ENCODE measurements at regions not wholly inside any gene's neighbourhood (a gene's known extent, or its start where the extent isn't known, plus 50 kb on each side); places are given as distances from the start of the nearest gene placed in this dataset.

- peaks cover 7% of the 10 kb centered on the region for H3K9me3 Mint-ChIP-seq (ENCODE audit: low read depth)
- no peak overlapping the region for H3K4me3 Mint-ChIP-seq
- H3K36me3 Mint-ChIP-seq (ENCODE audit: low read depth), result no peaks in the 10 kb centered on the region
- no peaks in the 10 kb centered on the region for H3K4me1 Mint-ChIP-seq
- no peak overlapping the region for H3K27ac Mint-ChIP-seq
- POLR2A ChIA-PET, result no interaction called here
- CTCF ChIA-PET, result no interaction called here
- H3K27me3 Mint-ChIP-seq, result no peaks in the 10 kb centered on the region
- intact Hi-C loops (cut with DNase I, micrococcal nuclease), result no loop called here
- DNase-seq (no peak), ATAC-seq (no peak)
These were observed 736.5 kb downstream of the VGLL3 start for GRCh38 chr3:86254480-86254879.

GRCh38 chr3:86251781-86252180, 739.2 kb downstream of the VGLL3 start:
- CTCF ChIA-PET, result no interaction called here
- intact Hi-C loops (cut with DNase I, micrococcal nuclease), result no loop called here
- POLR2A ChIA-PET, result no interaction called here
- Mint-ChIP-seq H3K27ac (no peak overlapping the region), H3K27me3 (no peaks in the 10 kb centered on the region), H3K9me3 (ENCODE audit: low read depth) (peaks cover 10% of the 10 kb centered on the region), H3K36me3 (ENCODE audit: low read depth) (no peaks in the 10 kb centered on the region), H3K4me3 (no peak overlapping the region), H3K4me1 (no peaks in the 10 kb centered on the region)
- no peak for DNase-seq
- no peak for ATAC-seq

GRCh38 chr3:86249833-86250232, 741.1 kb downstream of the VGLL3 start:
- H3K4me3 Mint-ChIP-seq, result no peak overlapping the region
- H3K27me3 Mint-ChIP-seq, result no peaks in the 10 kb centered on the region
- H3K9me3 Mint-ChIP-seq (ENCODE audit: low read depth), result peaks cover 8% of the 10 kb centered on the region
- CTCF ChIA-PET, result no interaction called here
- POLR2A ChIA-PET, result no interaction called here
- no peak for DNase-seq
- no peaks in the 10 kb centered on the region for H3K4me1 Mint-ChIP-seq
- H3K27ac Mint-ChIP-seq, result no peak overlapping the region
- intact Hi-C loops (cut with DNase I, micrococcal nuclease), result no loop called here
- no peak for ATAC-seq
- no peaks in the 10 kb centered on the region for H3K36me3 Mint-ChIP-seq (ENCODE audit: low read depth)

GRCh38 chr3:86245360-86245759, 745.6 kb downstream of the VGLL3 start:
- Mint-ChIP-seq H3K9me3 (ENCODE audit: low read depth) (peaks cover 10% of the 10 kb centered on the region), H3K4me1 (no peaks in the 10 kb centered on the region), H3K27ac (no peak overlapping the region), H3K27me3 (no peaks in the 10 kb centered on the region), H3K4me3 (no peak overlapping the region), H3K36me3 (ENCODE audit: low read depth) (no peaks in the 10 kb centered on the region)
- no peak for ATAC-seq
- POLR2A ChIA-PET, result no interaction called here
- intact Hi-C loops (cut with DNase I, micrococcal nuclease), result no loop called here
- DNase-seq, result no peak
- CTCF ChIA-PET, result no interaction called here

GRCh38 chr3:86244905-86245304, 746.0 kb downstream of the VGLL3 start:
- POLR2A ChIA-PET, result no interaction called here
- Mint-ChIP-seq H3K9me3 (ENCODE audit: low read depth) (peaks cover 10% of the 10 kb centered on the region), H3K36me3 (ENCODE audit: low read depth) (no peaks in the 10 kb centered on the region), H3K4me1 (no peaks in the 10 kb centered on the region), H3K4me3 (no peak overlapping the region), H3K27me3 (no peaks in the 10 kb centered on the region), H3K27ac (no peak overlapping the region)
- no peak for ATAC-seq
- no peak for DNase-seq
- intact Hi-C loops (cut with DNase I, micrococcal nuclease), result no loop called here
- CTCF ChIA-PET, result no interaction called here

GRCh38 chr3:86239946-86240345, 751.0 kb downstream of the VGLL3 start:
- CTCF ChIA-PET, result no interaction called here

GRCh38 chr3:86234506-86235254, 756.3 kb downstream of the VGLL3 start:
- ATAC-seq (no peak), DNase-seq (no peak)
- Mint-ChIP-seq H3K9me3 (ENCODE audit: low read depth) (peaks cover 4% of the 10 kb centered on the region), H3K36me3 (ENCODE audit: low read depth) (no peaks in the 10 kb centered on the region), H3K4me3 (no peak overlapping the region), H3K27me3 (no peaks in the 10 kb centered on the region), H3K27ac (no peak overlapping the region), H3K4me1 (no peaks in the 10 kb centered on the region)
- POLR2A ChIA-PET, result no interaction called here
- CTCF ChIA-PET, result no interaction called here
- intact Hi-C loops (cut with DNase I, micrococcal nuclease), result no loop called here

More at GRCh38 chr3:86239946-86240345, 751.0 kb downstream of the VGLL3 start:
- Mint-ChIP-seq H3K4me3 (no peak overlapping the region), H3K4me1 (no peaks in the 10 kb centered on the region), H3K36me3 (ENCODE audit: low read depth) (no peaks in the 10 kb centered on the region), H3K27ac (no peak overlapping the region), H3K27me3 (no peaks in the 10 kb centered on the region), H3K9me3 (ENCODE audit: low read depth) (peaks cover 8% of the 10 kb centered on the region)
- intact Hi-C loops (cut with DNase I, micrococcal nuclease), result no loop called here
- no peak for ATAC-seq
- DNase-seq, result no peak
- POLR2A ChIA-PET, result no interaction called here

- no peak overlapping the region for H3K4me3 Mint-ChIP-seq
- POLR2A ChIA-PET, result no interaction called here
- intact Hi-C loops (cut with DNase I, micrococcal nuclease), result no loop called here
- DNase-seq (no peak), ATAC-seq (no peak)
- no peaks in the 10 kb centered on the region for H3K36me3 Mint-ChIP-seq (ENCODE audit: low read depth)
- no peaks in the 10 kb centered on the region for H3K9me3 Mint-ChIP-seq (ENCODE audit: low read depth)
- H3K27me3 Mint-ChIP-seq, result no peaks in the 10 kb centered on the region
- CTCF ChIA-PET, result no interaction called here
- no peak overlapping the region for H3K27ac Mint-ChIP-seq
- H3K4me1 Mint-ChIP-seq, result no peaks in the 10 kb centered on the region
These were observed 760.2 kb downstream of the VGLL3 start for GRCh38 chr3:86230762-86231161.

- no peak overlapping the region for H3K27ac Mint-ChIP-seq
- ChIA-PET CTCF (no interaction called here), POLR2A (no interaction called here)
- ATAC-seq, result no peak
- no peaks in the 10 kb centered on the region for H3K4me1 Mint-ChIP-seq
- intact Hi-C loops (cut with DNase I, micrococcal nuclease), result no loop called here
- no peaks in the 10 kb centered on the region for H3K36me3 Mint-ChIP-seq (ENCODE audit: low read depth)
- no peak for DNase-seq
- H3K4me3 Mint-ChIP-seq, result no peak overlapping the region
- H3K9me3 Mint-ChIP-seq (ENCODE audit: low read depth), result no peaks in the 10 kb centered on the region
- H3K27me3 Mint-ChIP-seq, result no peaks in the 10 kb centered on the region
These were observed 761.2 kb downstream of the VGLL3 start for GRCh38 chr3:86229775-86230094.

GRCh38 chr3:86229086-86229774, 761.7 kb downstream of the VGLL3 start:
- intact Hi-C loops (cut with DNase I, micrococcal nuclease), result no loop called here
- no peak overlapping the region for H3K4me3 Mint-ChIP-seq
- ATAC-seq, result no peak

GRCh38 chr3:86228101-86228500, 762.8 kb downstream of the VGLL3 start:
- Mint-ChIP-seq H3K36me3 (ENCODE audit: low read depth) (no peaks in the 10 kb centered on the region), H3K4me1 (no peaks in the 10 kb centered on the region), H3K4me3 (no peak overlapping the region), H3K27me3 (no peaks in the 10 kb centered on the region), H3K27ac (no peak overlapping the region), H3K9me3 (ENCODE audit: low read depth) (no peaks in the 10 kb centered on the region)
- intact Hi-C loops (cut with DNase I, micrococcal nuclease), result no loop called here
- DNase-seq (no peak), ATAC-seq (no peak)
- ChIA-PET POLR2A (no interaction called here), CTCF (no interaction called here)

More at GRCh38 chr3:86229086-86229774, 761.7 kb downstream of the VGLL3 start:
- ChIA-PET CTCF (no interaction called here), POLR2A (no interaction called here)
- Mint-ChIP-seq H3K27me3 (no peaks in the 10 kb centered on the region), H3K4me1 (no peaks in the 10 kb centered on the region), H3K9me3 (ENCODE audit: low read depth) (no peaks in the 10 kb centered on the region), H3K36me3 (ENCODE audit: low read depth) (no peaks in the 10 kb centered on the region), H3K27ac (no peak overlapping the region)
- DNase-seq, result no peak

GRCh38 chr3:86225461-86225860, 765.5 kb downstream of the VGLL3 start:
- Mint-ChIP-seq H3K27ac (no peak overlapping the region), H3K36me3 (ENCODE audit: low read depth) (no peaks in the 10 kb centered on the region), H3K4me3 (no peak overlapping the region), H3K27me3 (no peaks in the 10 kb centered on the region), H3K9me3 (ENCODE audit: low read depth) (peaks cover 4% of the 10 kb centered on the region), H3K4me1 (no peaks in the 10 kb centered on the region)
- POLR2A ChIA-PET, result no interaction called here
- ATAC-seq, result no peak
- no peak for DNase-seq
- intact Hi-C loops (cut with DNase I, micrococcal nuclease), result no loop called here
- CTCF ChIA-PET, result no interaction called here

All from activated CD4-positive, alpha-beta T cell treated with anti-CD3 and anti-CD28 coated beads for 36 hours (primary cell).